KMS-11 (cell line): ENCODE measurements at regions not wholly inside any gene's neighbourhood (a gene's known extent, or its start where the extent isn't known, plus 50 kb on each side); places are given as distances from the start of the nearest gene placed in this dataset.
"Not testable (repeated sequence)": the region's sequence is repeated elsewhere in the genome, so short reads cannot be mapped to it uniquely, and the experiment has no call there.

ENCODE experiments used
- H2AFZ ChIP-seq: fragments of 200-600 bp; sonication (generic); 2 replicates; pipeline ENCODE4 v1.6.1; 2016; ENCODE audit warnings: antibody characterized with exemption, mixed run types, low read depth
- H3K27ac ChIP-seq: fragments of 200-600 bp; sonication (generic); 2 replicates; pipeline ENCODE4 v1.6.1; 2016; ENCODE audit warnings: mild to moderate bottlenecking, mixed run types
- H3K27me3 ChIP-seq: fragments of 200-600 bp; sonication (generic); 2 replicates; pipeline ENCODE4 v1.6.1; 2017; ENCODE audit warnings: mild to moderate bottlenecking, low read depth, mixed run types, moderate library complexity; ENCODE audit not compliant: insufficient read depth
- H3K36me3 ChIP-seq: fragments of 200-600 bp; sonication (generic); 2 replicates; pipeline ENCODE4 v1.6.1; 2017; ENCODE audit warnings: mild to moderate bottlenecking, mixed run types; ENCODE audit not compliant: insufficient read depth
- H3K4me1 ChIP-seq: fragments of 200-600 bp; sonication (generic); 2 replicates; pipeline ENCODE4 v1.6.1; 2016; ENCODE audit warnings: mild to moderate bottlenecking, low read depth, mixed run types; ENCODE audit not compliant: poor library complexity, severe bottlenecking
- H3K4me2 ChIP-seq: fragments of 200-600 bp; sonication (generic); 2 replicates; pipeline ENCODE4 v1.7.0; 2016; ENCODE audit warnings: mild to moderate bottlenecking, mixed run types
- H3K4me3 ChIP-seq: fragments of 200-600 bp; sonication (generic); IDR thresholded peaks from 2 replicates; pipeline ENCODE4 v1.6.1; 2017; ENCODE audit warnings: low read depth, low read length, mixed read lengths; ENCODE audit not compliant: insufficient read depth
- H3K79me2 ChIP-seq: fragments of 200-600 bp; sonication (generic); 2 replicates; pipeline ENCODE4 v1.6.1; 2016; ENCODE audit warnings: low read depth, mixed run types; ENCODE audit not compliant: insufficient read depth
- H3K9ac ChIP-seq: fragments of 200-600 bp; sonication (generic); 2 replicates; pipeline ENCODE4 v1.6.1; 2016; ENCODE audit warnings: mild to moderate bottlenecking, mixed run types
- H4K20me1 ChIP-seq: fragments of 200-600 bp; sonication (generic); 2 replicates; pipeline ENCODE4 v1.6.1; 2016; ENCODE audit warnings: mild to moderate bottlenecking, mixed run types; ENCODE audit not compliant: insufficient read depth
- TF ChIP-seq, protein P1 (sequence below): fragments of 200-600 bp; sonication (generic); conservative IDR thresholded peaks from 2 replicates; pipeline ENCODE4 v1.6.1; 2017; ENCODE audit warnings: low read depth, mild to moderate bottlenecking, antibody characterized with exemption, low read length, moderate library complexity, mixed read lengths

DNA sequence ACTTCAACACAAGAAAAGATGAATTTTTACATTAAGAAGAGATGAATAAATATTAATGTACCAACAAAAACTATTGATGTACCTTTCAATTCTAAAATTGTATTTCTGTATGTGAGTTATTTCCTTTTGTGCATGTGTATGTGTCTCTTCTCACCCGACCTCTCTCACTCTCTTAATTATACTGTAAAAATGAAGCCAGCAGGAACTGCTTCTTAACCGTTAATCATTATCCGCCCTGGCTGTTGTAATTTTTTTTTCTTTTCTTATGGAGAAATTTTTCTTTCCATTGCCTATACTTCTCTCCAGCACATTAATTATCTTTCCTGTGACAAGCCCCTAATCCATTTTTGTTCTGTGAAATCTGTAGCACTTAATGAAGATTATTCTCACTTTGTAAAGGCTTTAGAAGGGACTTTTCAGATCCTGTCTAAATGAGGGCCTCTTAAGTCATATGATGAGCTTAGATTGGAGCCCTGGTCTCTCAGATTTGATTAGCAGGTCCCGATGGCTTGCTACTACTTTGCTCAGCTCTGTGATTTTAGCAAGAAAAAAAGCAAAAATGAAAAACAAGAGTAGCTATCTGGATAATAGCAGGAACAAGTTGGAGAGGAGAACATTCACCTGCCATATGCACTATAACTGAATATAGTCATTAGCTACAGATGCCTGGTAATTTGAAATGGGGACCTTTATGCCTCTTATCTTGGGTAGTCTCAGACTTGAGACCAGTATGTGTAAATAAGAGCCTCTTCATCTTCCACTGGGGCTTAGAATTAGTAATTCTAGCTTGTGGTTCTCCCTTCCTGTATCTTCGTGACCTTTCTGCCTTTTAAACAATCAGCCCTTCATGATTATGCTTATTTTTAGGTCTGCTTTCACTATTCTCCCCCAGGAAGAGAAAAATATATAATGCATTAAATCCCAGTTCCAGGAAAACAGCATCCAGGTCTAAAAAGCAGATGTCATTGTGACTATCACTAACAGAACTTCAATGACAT is 80.0 kb upstream of the COL1A2 start:
- H3K36me3 ChIP-seq, result no peaks in the 10 kb centered on the region

DNA sequence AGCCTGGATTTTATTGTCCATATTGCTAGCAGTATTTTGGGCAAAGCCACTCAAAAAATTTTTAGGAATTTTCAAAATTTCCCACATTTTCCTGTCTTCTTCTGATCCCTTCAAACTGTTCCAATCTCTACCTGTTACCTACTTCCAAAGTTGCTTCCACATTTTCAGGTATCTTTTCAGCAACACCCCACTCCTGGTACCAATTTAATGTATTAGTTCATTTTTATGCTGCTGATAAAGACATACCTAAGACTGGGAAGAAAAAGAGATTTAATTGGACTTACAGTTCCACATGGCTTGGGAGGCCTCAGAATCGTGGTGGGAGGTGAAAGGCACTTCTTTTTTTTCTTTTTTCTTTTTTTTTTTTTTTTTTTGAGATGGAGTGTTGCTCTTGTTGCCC is 73.6 kb upstream of the COL1A2 start:
- H3K36me3 ChIP-seq, H3K27me3 ChIP-seq, H3K9ac ChIP-seq, H3K79me2 ChIP-seq, H3K27ac ChIP-seq, H3K4me1 ChIP-seq, H4K20me1 ChIP-seq, H3K4me2 ChIP-seq, H3K4me3 ChIP-seq, H2AFZ ChIP-seq: not testable (repeated sequence)

More for the DNA sequence above, 80.0 kb upstream of the COL1A2 start:
- TF ChIP-seq, protein P1, sequence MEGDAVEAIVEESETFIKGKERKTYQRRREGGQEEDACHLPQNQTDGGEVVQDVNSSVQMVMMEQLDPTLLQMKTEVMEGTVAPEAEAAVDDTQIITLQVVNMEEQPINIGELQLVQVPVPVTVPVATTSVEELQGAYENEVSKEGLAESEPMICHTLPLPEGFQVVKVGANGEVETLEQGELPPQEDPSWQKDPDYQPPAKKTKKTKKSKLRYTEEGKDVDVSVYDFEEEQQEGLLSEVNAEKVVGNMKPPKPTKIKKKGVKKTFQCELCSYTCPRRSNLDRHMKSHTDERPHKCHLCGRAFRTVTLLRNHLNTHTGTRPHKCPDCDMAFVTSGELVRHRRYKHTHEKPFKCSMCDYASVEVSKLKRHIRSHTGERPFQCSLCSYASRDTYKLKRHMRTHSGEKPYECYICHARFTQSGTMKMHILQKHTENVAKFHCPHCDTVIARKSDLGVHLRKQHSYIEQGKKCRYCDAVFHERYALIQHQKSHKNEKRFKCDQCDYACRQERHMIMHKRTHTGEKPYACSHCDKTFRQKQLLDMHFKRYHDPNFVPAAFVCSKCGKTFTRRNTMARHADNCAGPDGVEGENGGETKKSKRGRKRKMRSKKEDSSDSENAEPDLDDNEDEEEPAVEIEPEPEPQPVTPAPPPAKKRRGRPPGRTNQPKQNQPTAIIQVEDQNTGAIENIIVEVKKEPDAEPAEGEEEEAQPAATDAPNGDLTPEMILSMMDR, result no peak
- Histone ChIP-seq H3K9ac (no peak overlapping the region), H3K4me2 (no peak overlapping the region), H3K4me1 (no peaks in the 10 kb centered on the region), H2AFZ (no peak overlapping the region), H3K27me3 (no peaks in the 10 kb centered on the region), H3K4me3 (no peak overlapping the region), H4K20me1 (no peaks in the 10 kb centered on the region), H3K79me2 (no peaks in the 10 kb centered on the region), H3K27ac (no peak overlapping the region)

DNA sequence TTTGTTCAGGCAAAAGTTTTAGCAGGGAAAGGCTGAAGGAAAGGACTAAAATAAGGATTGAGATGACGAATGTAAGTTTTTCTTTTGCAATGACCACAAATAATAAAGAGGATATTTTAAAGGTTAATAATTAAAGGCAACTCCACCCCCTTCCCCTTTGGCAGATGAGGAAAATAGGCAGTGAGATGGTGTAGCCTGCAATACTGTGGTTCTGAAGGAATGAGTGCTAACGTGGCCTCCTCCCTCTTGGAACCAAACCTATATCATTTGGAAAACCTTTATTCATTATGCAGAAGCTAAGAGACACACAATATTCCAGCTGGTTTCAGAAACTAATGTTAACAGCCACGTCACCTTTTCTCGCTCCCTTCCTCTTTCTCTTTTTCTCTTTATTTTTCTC is 70.9 kb upstream of the COL1A2 start:
- TF ChIP-seq, protein P1, result no peak
- Histone ChIP-seq H3K4me2 (no peak overlapping the region), H3K36me3 (no peaks in the 10 kb centered on the region), H3K79me2 (no peaks in the 10 kb centered on the region), H3K27ac (no peak overlapping the region), H2AFZ (no peak overlapping the region), H4K20me1 (no peaks in the 10 kb centered on the region), H3K4me1 (no peaks in the 10 kb centered on the region), H3K9ac (no peak overlapping the region), H3K27me3 (no peaks in the 10 kb centered on the region), H3K4me3 (no peak overlapping the region)

DNA sequence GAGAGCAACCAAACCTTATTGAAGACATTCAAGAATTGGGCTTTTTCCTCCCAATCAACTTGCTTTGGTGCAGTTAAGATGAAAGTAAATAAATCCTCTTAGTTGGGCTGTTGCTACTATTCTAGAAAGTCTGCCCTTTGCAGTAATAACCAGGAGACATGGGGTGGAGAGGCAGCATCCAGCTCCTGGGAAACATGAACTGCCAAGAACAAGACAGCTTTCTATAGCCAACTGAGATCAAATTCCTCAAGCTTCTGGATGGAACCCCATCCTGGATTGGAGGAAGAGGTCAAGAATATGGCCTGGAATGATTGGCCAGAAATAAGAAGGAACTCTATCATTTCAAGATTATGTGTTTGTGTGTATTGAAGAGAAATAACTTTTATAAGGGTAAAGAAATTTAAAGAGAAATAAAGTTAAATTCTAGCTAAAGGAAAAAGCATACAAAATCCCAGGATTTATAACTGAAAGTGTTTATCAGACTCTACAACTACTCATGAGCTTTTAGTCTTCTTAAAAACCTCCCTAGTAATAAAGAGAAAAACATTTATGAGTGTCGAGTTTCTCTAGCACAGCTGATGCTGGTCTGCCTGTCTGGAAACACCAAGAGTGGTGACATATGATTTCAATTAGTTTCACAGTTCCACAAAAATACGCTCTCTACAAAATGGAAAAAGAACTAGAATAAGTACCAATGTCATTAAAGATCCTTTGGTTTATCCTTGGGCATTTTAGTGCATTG is 70.1 kb upstream of the COL1A2 start:
- H3K27me3 ChIP-seq, result no peaks in the 10 kb centered on the region
- no peaks in the 10 kb centered on the region for H4K20me1 ChIP-seq
- no peaks in the 10 kb centered on the region for H3K79me2 ChIP-seq
- H3K36me3 ChIP-seq, result no peaks in the 10 kb centered on the region
- no peak overlapping the region for H2AFZ ChIP-seq
- H3K4me1 ChIP-seq, result no peaks in the 10 kb centered on the region
- no peak overlapping the region for H3K9ac ChIP-seq
- H3K27ac ChIP-seq, result no peak overlapping the region
- H3K4me3 ChIP-seq, result no peak overlapping the region
- no peak overlapping the region for H3K4me2 ChIP-seq
- TF ChIP-seq, protein P1, result no peak

DNA sequence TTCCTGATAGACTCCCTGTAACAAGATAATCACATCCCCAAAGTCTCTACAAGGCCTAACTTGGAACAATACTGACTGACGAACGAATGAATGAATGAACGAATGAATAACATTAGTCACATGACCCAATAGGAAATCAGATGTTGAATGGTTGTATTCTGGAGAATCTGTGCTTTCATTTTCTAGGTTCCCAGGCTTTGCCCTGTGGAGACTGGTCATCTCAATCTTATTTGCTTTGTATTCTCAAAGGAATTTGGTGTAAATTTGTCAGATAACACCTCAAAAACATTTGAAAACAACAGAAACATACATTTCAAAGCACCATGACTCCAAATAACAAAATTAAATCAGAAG is 69.6 kb upstream of the COL1A2 start:
- Histone ChIP-seq H3K4me1 (no peaks in the 10 kb centered on the region), H3K79me2 (no peaks in the 10 kb centered on the region), H3K9ac (no peak overlapping the region), H2AFZ (no peak overlapping the region), H4K20me1 (no peaks in the 10 kb centered on the region), H3K36me3 (no peaks in the 10 kb centered on the region), H3K4me3 (no peak overlapping the region), H3K27ac (no peak overlapping the region), H3K27me3 (no peaks in the 10 kb centered on the region), H3K4me2 (no peak overlapping the region)
- TF ChIP-seq, protein P1, result no peak
